GM21515 (cell line): ENCODE measurements at regions not wholly inside any gene's neighbourhood (a gene's known extent, or its start where the extent isn't known, plus 50 kb on each side); places are given as distances from the start of the nearest gene placed in this dataset.

Experiments
- ATAC-seq: cut with Tn5 transposase; IDR thresholded peaks from one replicate; pipeline ENCODE4 v1.9.1; 2021; ENCODE audit not compliant: unreplicated experiment

DNA sequence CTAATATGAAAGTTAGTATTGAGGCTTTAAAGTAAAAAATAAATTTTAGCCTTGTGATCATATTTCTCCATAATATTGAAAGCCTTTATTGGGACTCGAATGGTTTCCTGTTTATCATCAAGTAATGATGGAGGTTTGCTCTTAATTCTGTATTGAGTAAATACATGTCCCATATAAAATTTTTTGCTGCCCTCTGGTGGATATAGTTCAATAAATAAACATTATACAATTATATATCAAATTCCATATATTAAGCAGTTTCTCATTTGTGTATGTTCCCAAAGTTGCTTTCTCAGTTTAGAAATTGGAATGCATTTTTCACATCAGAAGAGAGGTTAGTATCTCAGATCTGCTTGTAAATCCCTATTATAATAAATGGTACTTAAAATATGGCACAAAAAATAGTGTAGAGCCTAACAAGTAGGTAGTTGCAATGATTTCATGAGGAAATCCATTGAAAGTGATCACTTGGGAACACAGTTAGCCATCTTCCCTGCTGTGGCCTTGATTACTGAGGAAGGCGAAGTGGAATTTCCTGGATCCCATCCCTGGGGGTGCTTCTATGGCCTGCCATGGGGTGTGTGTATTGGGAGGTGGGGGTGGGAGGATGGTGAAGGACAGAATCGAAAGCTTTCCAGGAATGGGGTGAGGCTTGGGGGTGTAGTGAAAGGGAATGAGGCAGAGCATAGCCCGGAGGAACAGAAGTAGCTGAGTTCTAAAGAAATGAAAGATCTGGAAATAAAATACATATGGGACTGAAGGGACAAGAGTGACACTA is 84.1 kb upstream of the C21orf91 start:
- ATAC-seq = no peak

DNA sequence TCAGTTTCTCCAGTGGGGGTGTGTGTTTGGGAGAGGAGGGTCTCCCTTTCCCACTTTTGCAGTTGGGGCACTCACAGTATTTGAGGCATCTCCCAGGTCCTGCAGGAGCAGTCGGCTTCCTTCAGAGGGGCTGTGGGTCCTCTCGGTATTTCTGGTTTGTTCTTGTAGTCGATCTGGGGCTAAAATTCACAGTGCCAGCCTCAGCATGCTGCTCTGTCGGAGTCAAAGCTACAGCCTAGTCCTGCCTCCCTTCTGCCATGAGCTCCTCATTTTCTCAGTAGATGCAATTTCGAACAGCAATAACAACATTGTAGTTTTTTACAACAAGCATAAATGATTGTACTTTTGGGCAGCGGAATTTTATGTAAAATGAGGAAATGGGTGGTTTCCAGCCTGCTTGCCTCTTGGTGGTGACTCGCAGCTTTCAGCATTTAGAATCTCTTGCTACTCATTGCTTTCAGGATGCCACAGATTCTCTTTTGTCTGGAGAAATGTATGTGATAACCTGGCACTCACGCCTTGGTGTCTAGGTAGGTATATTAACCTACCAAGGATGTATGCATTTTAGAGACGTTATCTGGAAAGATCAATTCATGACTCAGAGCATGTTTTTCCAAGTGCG is 82.4 kb upstream of the C21orf91 start:
- no peak for ATAC-seq

DNA sequence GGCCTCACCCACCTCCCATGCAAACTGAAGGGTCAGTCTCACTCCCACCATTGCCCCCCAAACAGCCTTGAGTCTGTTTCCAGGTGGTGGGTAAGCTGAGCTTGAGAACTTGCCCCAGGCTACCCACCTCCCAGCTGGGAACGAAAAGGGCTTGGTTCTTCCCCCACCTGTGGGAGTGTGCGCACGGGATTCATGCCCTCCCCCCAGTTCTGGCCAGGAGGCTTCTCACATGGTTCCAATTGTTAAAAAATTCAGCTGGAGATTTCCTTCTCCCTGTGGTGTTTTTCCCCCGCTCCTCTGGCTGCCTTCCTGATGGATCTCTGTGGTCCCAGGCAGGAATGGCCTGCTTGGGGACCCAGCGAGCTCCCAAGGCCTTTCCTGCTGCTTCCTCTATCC is 81.8 kb upstream of the C21orf91 start:
- ATAC-seq = no peak

DNA sequence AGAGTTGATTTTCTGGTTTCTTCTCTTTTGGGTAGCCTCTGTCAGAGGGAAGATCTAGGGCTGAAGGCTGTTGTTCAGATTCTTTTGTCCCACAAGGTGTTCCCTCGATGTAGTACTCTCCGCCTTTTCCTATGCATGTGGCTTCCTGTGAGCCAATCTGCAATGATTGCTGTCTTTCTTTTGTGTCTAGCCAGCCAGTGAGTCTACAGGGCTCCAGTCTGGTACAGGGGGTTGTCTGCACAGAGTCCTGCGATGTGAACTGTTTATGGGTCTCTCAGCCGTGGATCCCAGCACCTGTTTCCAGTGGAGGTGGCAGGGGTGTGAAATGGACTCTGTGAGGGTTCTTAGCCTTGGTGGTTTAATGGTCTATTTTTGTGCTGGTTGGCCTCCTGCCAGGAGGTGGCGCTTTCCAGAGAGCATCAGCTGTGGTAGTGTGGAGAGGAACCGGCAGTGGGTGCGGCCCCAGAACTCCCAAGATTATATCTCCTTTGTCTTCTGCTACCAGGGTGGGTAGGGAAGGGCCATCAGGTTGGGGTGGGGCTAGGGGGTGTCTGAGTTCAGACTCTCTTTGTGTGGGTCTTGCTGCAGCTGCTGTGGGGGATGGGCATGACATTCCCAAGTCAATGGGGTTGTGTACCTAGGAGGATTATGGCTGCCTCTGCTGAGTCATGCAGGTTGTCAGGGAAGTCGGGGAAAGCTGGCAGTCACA is 81.3 kb upstream of the C21orf91 start:
- no peak for ATAC-seq

DNA sequence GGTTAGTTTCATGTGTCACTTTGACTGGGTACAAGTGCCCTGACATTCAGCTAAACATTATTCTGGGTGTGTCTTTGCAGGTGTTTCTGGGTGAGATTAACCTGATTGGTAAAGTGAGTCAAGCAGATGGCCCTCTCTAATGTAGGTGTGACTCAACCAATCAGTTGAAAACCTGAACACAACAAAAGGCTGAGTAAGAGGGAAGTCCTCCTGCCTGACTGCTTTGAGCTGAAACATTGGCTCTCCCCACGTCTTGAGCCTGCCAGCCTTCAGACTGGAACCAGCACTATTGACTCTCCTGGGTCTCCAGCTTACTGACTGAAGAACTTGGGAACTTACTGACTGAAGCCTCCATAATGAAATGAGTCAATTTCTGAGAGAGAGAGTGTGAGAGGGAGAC is 70.0 kb upstream of the C21orf91 start:
- no peak for ATAC-seq

DNA sequence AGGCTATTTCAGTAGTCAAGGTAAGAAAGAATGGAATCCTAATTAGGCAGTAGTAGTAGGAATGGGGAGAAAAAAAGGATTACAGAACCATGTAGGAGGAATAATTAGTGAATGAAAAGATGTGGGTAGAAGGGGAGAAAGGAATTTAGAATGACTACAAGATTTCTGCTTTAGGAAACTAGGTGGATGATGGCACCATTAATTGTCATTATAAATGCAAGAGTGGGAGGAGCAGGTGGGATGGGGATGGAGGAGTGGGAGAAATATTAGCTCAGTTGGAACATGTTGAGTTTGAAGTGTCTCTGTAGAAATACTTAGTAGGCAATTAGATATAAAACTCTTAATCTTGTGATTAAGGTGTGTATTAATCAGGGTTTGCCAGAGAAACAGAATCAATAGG is 50.0 kb upstream of the C21orf91 start:
- no peak for ATAC-seq
